CD8-positive, alpha-beta memory T cell (primary cell): ENCODE measurements at regions not wholly inside any gene's neighbourhood (a gene's known extent, or its start where the extent isn't known, plus 50 kb on each side); places are given as distances from the start of the nearest gene placed in this dataset.
A peak's percentile ranks its signal among the peaks of the same experiment; 100 is the strongest.
"Not testable (repeated sequence)": the region's sequence is repeated elsewhere in the genome, so short reads cannot be mapped to it uniquely, and the experiment has no call there.

ENCODE experiments used
- CTCF ChIA-PET: fragments of 350-600 bp; sonication (Branson Sonifier 250); formaldehyde crosslinking; loops from one replicate; lab custom pipeline; 2021; ENCODE audit warnings: antibody characterized with exemption; lab: Charles Lee
- POLR2A ChIA-PET: fragments of 350-600 bp; sonication (Branson Sonifier 250); formaldehyde crosslinking; loops from one replicate; lab custom pipeline; 2021; ENCODE audit warnings: antibody characterized with exemption; lab: Charles Lee
- DNase-seq, 5 donors: peaks; one replicate each; pipeline versions ENCODE4 v3.0.0 to v3.0.0-alpha.2; 2020 to 2022; ENCODE audit warnings: mixed read lengths in 1 of 5
- H3K27ac ChIP-seq: one replicate; pipeline ENCODE4 v1.7.0; 2013; ENCODE audit warnings: low read depth, mild to moderate bottlenecking, low read length, moderate library complexity
- H3K27me3 ChIP-seq: 2 replicates; pipeline ENCODE4 v1.7.0; 2013; ENCODE audit warnings: low read length, mild to moderate bottlenecking; ENCODE audit not compliant: insufficient read depth, poor library complexity, severe bottlenecking
- H3K36me3 ChIP-seq: 2 replicates; pipeline ENCODE4 v1.7.0; 2013; ENCODE audit warnings: mild to moderate bottlenecking, low read length, moderate library complexity; ENCODE audit not compliant: insufficient read depth
- H3K4me1 ChIP-seq: 2 replicates; pipeline ENCODE4 v1.7.0; 2013; ENCODE audit warnings: mild to moderate bottlenecking, low read length, moderate library complexity; ENCODE audit not compliant: insufficient read depth
- H3K4me3 ChIP-seq: 2 replicates; pipeline ENCODE4 v1.7.0; 2013; ENCODE audit warnings: mild to moderate bottlenecking, low read length
- H3K9me3 ChIP-seq: 2 replicates; pipeline ENCODE4 v1.7.0; 2013; ENCODE audit warnings: mild to moderate bottlenecking, low read length
- H3K27ac Mint-ChIP-seq, 8 donors: one replicate each; pipeline ENCODE4 v1.8.0; 2020 to 2021; ENCODE audit warnings: mixed read lengths in 8 of 8, mild to moderate bottlenecking in 6 of 8, inconsistent platforms in 3 of 8, moderate library complexity in 3 of 8
- H3K27me3 Mint-ChIP-seq, 2 donors: one replicate each; pipeline ENCODE4 v1.8.0; 2020 to 2021; ENCODE audit warnings: mixed read lengths in 2 of 2, mild to moderate bottlenecking in 1 of 2, moderate library complexity in 1 of 2
- H3K36me3 Mint-ChIP-seq, 3 donors: one replicate each; pipeline ENCODE4 v1.8.0; 2020 to 2021; ENCODE audit warnings: mixed read lengths in 3 of 3, inconsistent platforms in 1 of 3, mild to moderate bottlenecking in 1 of 3
- H3K4me1 Mint-ChIP-seq, 3 donors: one replicate each; pipeline ENCODE4 v1.8.0; 2020 to 2021; ENCODE audit warnings: mixed read lengths in 3 of 3, inconsistent platforms in 1 of 3, mild to moderate bottlenecking in 1 of 3
- H3K4me3 Mint-ChIP-seq, 7 donors: one replicate each; pipeline ENCODE4 v1.8.0; 2020 to 2021; ENCODE audit warnings: mixed read lengths in 7 of 7, mild to moderate bottlenecking in 6 of 7, moderate library complexity in 4 of 7, inconsistent platforms in 2 of 7
- H3K9me3 Mint-ChIP-seq, 5 donors: one replicate each; pipeline ENCODE4 v1.8.0; 2020 to 2022; ENCODE audit warnings: mixed read lengths in 5 of 5, mild to moderate bottlenecking in 3 of 5, moderate library complexity in 2 of 5, inconsistent platforms in 1 of 5

DNA sequence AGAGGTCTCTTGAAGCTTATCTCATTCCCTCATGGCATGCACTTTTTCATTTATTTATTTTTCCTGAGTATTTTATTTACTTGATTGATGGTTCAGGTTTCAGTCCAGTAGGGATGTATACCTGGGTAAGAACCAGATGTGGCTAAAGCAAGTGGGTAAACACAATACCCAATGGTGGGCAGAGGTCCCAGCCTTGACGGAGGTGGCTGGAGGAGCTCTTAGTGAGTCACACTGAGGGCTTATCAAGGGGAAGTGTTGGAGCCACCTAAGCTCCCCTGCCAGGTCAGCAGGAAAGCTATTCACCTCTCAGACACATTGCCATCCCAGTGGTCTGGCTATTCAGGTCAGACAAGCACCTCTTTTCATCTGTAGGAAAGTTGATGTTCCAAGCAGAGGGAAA lies 236.2 kb upstream of the MAGEB16 start:
- no peak for DNase-seq
- no peaks in the 10 kb centered on the region for H3K4me1 Mint-ChIP-seq
- CTCF ChIA-PET, result no interaction called here

GRCh38 chrX:35562395-35562794 lies 235.7 kb upstream of the MAGEB16 start:
- no peak overlapping the region for H3K4me3 ChIP-seq
- Mint-ChIP-seq H3K4me3 (no peak overlapping the region), H3K36me3 (no peaks in the 10 kb centered on the region), H3K27me3 (no peaks in the 10 kb centered on the region), H3K27ac (no peak overlapping the region), H3K9me3 (peaks cover 0 to 2% (median 0%) of the 10 kb centered on the region in 5 donors), H3K4me1 (no peaks in the 10 kb centered on the region)
- H3K27me3 ChIP-seq, result no peaks in the 10 kb centered on the region
- POLR2A ChIA-PET, result no interaction called here
- H3K36me3 ChIP-seq, result no peaks in the 10 kb centered on the region
- no peak overlapping the region for H3K27ac ChIP-seq
- DNase-seq, result no peak
- CTCF ChIA-PET, result no interaction called here
- H3K9me3 ChIP-seq, result no peaks in the 10 kb centered on the region
- H3K4me1 ChIP-seq, result no peaks in the 10 kb centered on the region

More for the DNA sequence above, 236.2 kb upstream of the MAGEB16 start:
- H3K36me3 Mint-ChIP-seq, result no peaks in the 10 kb centered on the region
- no peaks in the 10 kb centered on the region for H3K27me3 Mint-ChIP-seq
- no peak overlapping the region for H3K4me3 Mint-ChIP-seq
- Histone ChIP-seq H3K9me3 (no peaks in the 10 kb centered on the region), H3K27ac (no peak overlapping the region), H3K4me3 (no peak overlapping the region), H3K27me3 (no peaks in the 10 kb centered on the region), H3K4me1 (no peaks in the 10 kb centered on the region), H3K36me3 (no peaks in the 10 kb centered on the region)
- POLR2A ChIA-PET, result no interaction called here
- no peak overlapping the region for H3K27ac Mint-ChIP-seq
- peaks cover 0 to 2% (median 0%) of the 10 kb centered on the region in 5 donors for H3K9me3 Mint-ChIP-seq

GRCh38 chrX:35590210-35590609 lies 207.9 kb upstream of the MAGEB16 start:
- CTCF ChIA-PET, result no interaction called here
- no peak overlapping the region for H3K4me3 ChIP-seq
- H3K36me3 ChIP-seq, result no peaks in the 10 kb centered on the region
- H3K27me3 ChIP-seq, result no peaks in the 10 kb centered on the region
- Mint-ChIP-seq H3K27me3 (peaks cover 0 to 2% of the 10 kb centered on the region in 2 donors), H3K9me3 (peaks cover 0 to 9% (median 3%) of the 10 kb centered on the region in 5 donors), H3K4me3 (no peak overlapping the region), H3K4me1 (no peaks in the 10 kb centered on the region), H3K36me3 (no peaks in the 10 kb centered on the region), H3K27ac (no peak overlapping the region)
- H3K4me1 ChIP-seq, result no peaks in the 10 kb centered on the region
- DNase-seq, result no peak
- POLR2A ChIA-PET, result no interaction called here
- H3K9me3 ChIP-seq, result no peaks in the 10 kb centered on the region
- H3K27ac ChIP-seq, result no peak overlapping the region

DNA sequence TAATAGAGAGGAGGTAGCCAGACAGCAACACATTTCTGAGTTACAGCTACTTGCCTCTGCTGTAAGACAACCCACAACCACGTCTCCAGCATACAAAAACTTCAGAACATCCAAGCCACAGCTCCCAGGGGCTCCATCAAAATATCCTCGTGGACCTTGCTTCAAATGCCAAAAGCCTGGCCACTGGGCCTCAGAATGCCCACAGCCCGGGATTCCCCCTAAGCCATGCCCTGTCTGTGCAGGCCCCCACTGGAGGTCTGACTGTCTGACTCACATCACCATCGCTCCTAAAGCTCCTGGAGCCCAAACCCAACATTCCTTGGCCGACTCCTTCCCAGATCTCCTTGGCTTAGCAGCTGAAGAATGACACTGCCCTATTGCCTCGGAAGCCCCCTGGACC lies 186.6 kb upstream of the MAGEB16 start:
- H3K27ac ChIP-seq, H3K36me3 Mint-ChIP-seq, H3K27ac Mint-ChIP-seq, H3K27me3 Mint-ChIP-seq, CTCF ChIA-PET, H3K36me3 ChIP-seq, H3K4me1 ChIP-seq, H3K27me3 ChIP-seq, H3K9me3 ChIP-seq, POLR2A ChIA-PET, H3K4me1 Mint-ChIP-seq, H3K4me3 ChIP-seq, DNase-seq: not testable (repeated sequence)
- H3K9me3 Mint-ChIP-seq, result peaks cover 0 to 13% (median 4%) of the 10 kb centered on the region in 5 donors
- H3K4me3 Mint-ChIP-seq, result peak overlapping the region in 1 of 7 donors; percentile 41

GRCh38 chrX:35617836-35618235 lies 180.3 kb upstream of the MAGEB16 start:
- peak overlapping the region in 1 of 8 donors; percentile 55 for H3K27ac Mint-ChIP-seq
- no peaks in the 10 kb centered on the region for H3K4me1 Mint-ChIP-seq
- H3K27me3 Mint-ChIP-seq, result no peaks in the 10 kb centered on the region
- H3K4me3 Mint-ChIP-seq, result no peak overlapping the region
- H3K9me3 ChIP-seq, result no peaks in the 10 kb centered on the region
- H3K36me3 ChIP-seq, result no peaks in the 10 kb centered on the region
- peaks cover 0 to 5% (median 2%) of the 10 kb centered on the region in 5 donors for H3K9me3 Mint-ChIP-seq
- ChIA-PET POLR2A (no interaction called here), CTCF (no interaction called here)
- H3K27ac ChIP-seq, result no peak overlapping the region
- H3K36me3 Mint-ChIP-seq, result no peaks in the 10 kb centered on the region
- no peak for DNase-seq
- no peak overlapping the region for H3K4me3 ChIP-seq
- no peaks in the 10 kb centered on the region for H3K4me1 ChIP-seq
- H3K27me3 ChIP-seq, result no peaks in the 10 kb centered on the region

- no peaks in the 10 kb centered on the region for H3K36me3 ChIP-seq
- no peaks in the 10 kb centered on the region for H3K27me3 ChIP-seq
- H3K4me3 ChIP-seq, result no peak overlapping the region
- no peak overlapping the region for H3K27ac ChIP-seq
- POLR2A ChIA-PET, result no interaction called here
- H3K27me3 Mint-ChIP-seq, result no peaks in the 10 kb centered on the region
- no peaks in the 10 kb centered on the region for H3K36me3 Mint-ChIP-seq
- no peak for DNase-seq
- H3K4me3 Mint-ChIP-seq, result no peak overlapping the region
- CTCF ChIA-PET, result no interaction called here
- peaks cover 0 to 5% (median 4%) of the 10 kb centered on the region in 5 donors for H3K9me3 Mint-ChIP-seq
- no peaks in the 10 kb centered on the region for H3K4me1 ChIP-seq
- H3K9me3 ChIP-seq, result no peaks in the 10 kb centered on the region
- no peaks in the 10 kb centered on the region for H3K4me1 Mint-ChIP-seq
- H3K27ac Mint-ChIP-seq, result no peak overlapping the region
Measured at GRCh38 chrX:35622040-35622439, 176.1 kb upstream of the MAGEB16 start.

DNA sequence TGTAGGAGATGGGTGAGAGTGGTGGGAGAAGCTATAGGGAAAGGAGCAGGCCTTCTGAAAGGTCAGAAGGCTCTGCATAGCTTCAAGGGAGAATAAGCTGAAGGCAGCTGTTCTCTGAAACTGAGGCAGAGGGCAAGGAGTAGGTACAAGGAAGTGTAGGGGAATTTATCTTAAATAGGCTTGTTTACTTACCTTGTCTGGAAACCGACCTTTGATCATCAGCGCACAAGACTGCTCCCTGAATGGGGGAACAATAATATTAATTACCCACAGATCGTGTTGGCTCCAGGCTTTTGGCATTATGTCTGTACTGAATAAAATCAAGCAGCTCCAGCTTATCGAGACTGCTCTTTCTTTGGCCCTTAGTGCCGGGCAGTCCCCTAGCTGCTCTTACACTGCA lies 175.5 kb upstream of the MAGEB16 start:
- Mint-ChIP-seq H3K27ac (no peak overlapping the region), H3K4me3 (no peak overlapping the region), H3K27me3 (no peaks in the 10 kb centered on the region), H3K9me3 (peaks cover 0 to 5% (median 4%) of the 10 kb centered on the region in 5 donors), H3K4me1 (no peaks in the 10 kb centered on the region), H3K36me3 (no peaks in the 10 kb centered on the region)
- no peaks in the 10 kb centered on the region for H3K4me1 ChIP-seq
- H3K27me3 ChIP-seq, result no peaks in the 10 kb centered on the region
- no peak overlapping the region for H3K4me3 ChIP-seq
- no peak for DNase-seq
- ChIA-PET POLR2A (no interaction called here), CTCF (no interaction called here)
- H3K27ac ChIP-seq, result no peak overlapping the region
- no peaks in the 10 kb centered on the region for H3K9me3 ChIP-seq
- no peaks in the 10 kb centered on the region for H3K36me3 ChIP-seq

DNA sequence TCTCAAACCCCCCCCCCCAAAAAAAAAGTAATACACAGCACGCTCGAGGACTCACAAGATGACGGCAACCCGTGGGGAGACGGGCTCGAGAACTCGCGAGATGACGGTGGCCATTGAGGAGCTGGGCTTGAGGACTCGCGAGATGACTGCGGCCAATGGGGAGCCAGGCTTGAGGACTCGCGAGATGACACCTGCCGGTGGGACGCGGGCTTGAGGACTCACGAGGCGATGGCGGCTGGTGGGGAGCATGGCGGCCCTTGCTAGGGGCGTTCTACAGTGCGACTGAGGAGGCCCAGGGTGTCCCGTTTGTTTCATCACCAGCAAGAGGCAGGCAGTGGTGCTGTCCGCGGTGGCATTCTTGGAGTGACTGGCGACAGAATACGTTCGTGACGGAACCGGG lies 172.4 kb upstream of the MAGEB16 start:
- H3K9me3 Mint-ChIP-seq, result peaks cover 2 to 13% (median 5%) of the 10 kb centered on the region in 5 donors
- peaks cover 0 to 2% of the 10 kb centered on the region in 2 donors for H3K27me3 Mint-ChIP-seq
- no peaks in the 10 kb centered on the region for H3K9me3 ChIP-seq
- no peak overlapping the region for H3K27ac Mint-ChIP-seq
- DNase-seq, result no peak
- POLR2A ChIA-PET, result no interaction called here
- no peak overlapping the region for H3K4me3 ChIP-seq
- no peaks in the 10 kb centered on the region for H3K36me3 Mint-ChIP-seq
- no peak overlapping the region for H3K27ac ChIP-seq
- no peaks in the 10 kb centered on the region for H3K36me3 ChIP-seq
- H3K4me1 Mint-ChIP-seq, result no peaks in the 10 kb centered on the region
- no peaks in the 10 kb centered on the region for H3K27me3 ChIP-seq
- H3K4me1 ChIP-seq, result no peaks in the 10 kb centered on the region
- CTCF ChIA-PET, result no interaction called here
- H3K4me3 Mint-ChIP-seq, result no peak overlapping the region

DNA sequence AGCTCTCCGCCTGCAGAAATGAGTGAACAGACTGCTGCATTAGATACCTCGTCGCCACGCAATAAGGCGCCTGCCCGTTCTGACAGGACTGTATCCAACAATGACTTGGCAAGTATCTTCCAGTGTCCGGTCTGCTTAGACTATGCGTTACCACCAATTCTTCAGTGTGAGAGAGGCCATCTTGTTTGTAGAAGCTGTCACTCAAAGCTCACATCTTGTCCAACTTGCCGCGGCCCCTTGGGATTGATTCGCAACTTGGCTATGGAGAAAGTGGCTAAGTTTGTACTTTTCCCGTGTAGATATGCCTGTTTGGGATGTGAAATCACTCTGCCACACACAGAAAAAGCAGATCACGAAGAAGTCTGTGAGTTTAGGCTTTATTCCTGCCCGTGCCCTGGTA lies 172.0 kb upstream of the MAGEB16 start:
- DNase-seq, result no peak
- Histone ChIP-seq H3K4me3 (no peak overlapping the region), H3K27ac (no peak overlapping the region), H3K36me3 (no peaks in the 10 kb centered on the region), H3K9me3 (no peaks in the 10 kb centered on the region), H3K4me1 (no peaks in the 10 kb centered on the region), H3K27me3 (no peaks in the 10 kb centered on the region)
- Mint-ChIP-seq H3K27me3 (peaks cover 0 to 2% of the 10 kb centered on the region in 2 donors), H3K27ac (no peak overlapping the region), H3K36me3 (no peaks in the 10 kb centered on the region), H3K4me1 (no peaks in the 10 kb centered on the region), H3K4me3 (peak overlapping the region in 1 of 7 donors; percentile 27), H3K9me3 (peaks cover 4 to 13% (median 5%) of the 10 kb centered on the region in 5 donors)
- CTCF ChIA-PET, result no interaction called here
- POLR2A ChIA-PET, result no interaction called here
